ENCODE measurements at regions not wholly inside any gene's neighbourhood (a gene's known extent, or its start where the extent isn't known, plus 50 kb on each side); places are given as distances from the start of the nearest gene placed in this dataset.

DNA sequence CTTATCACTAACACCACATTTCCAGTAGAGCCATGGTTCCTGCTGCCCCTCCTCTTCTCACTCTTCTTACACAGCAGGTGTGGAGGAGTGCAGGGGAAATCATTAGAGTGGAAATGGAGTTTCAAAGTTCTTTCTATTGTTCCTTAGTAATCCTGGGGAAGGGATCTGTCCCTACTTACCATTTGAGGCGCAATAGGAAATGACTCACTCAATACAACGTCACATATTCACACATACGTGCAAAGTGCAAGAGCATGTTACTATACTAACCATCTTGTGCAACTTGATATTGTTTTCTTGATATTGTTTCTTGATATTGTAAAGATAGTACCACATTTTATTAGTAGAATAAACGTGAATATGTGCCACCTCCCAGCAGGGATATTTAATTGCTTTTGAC, 1010.2 kb downstream of the DNAJB9 start:
- no peak overlapping the region for H3K4ac ChIP-seq (ENCODE audit: low read depth, low read length)
- intact Hi-C loops (cut with micrococcal nuclease) (no loop called here), dilution Hi-C loops (cut with HindIII; ENCODE audit: low sequenced_read_pairs, unreplicated experiment) (no loop called here), in situ Hi-C loops (cut with MboI; ENCODE audit: low sequenced_read_pairs) (no loop called here)
- no peak overlapping the region for H2BK20ac ChIP-seq (ENCODE audit: low read depth, low read length)
- H3K9me1 ChIP-seq (ENCODE audit: insufficient read depth, low read length): no peaks in the 10 kb centered on the region
- no peak overlapping the region for H4K5ac ChIP-seq (ENCODE audit: low read depth, low read length)
- no peaks in the 10 kb centered on the region for H3K4me1 ChIP-seq (ENCODE audit: control insufficient read depth, insufficient read depth, low read length)
- H3K79me1 ChIP-seq (ENCODE audit: low read depth in 1 of 2, low read length in 2 of 2): no peaks in the 10 kb centered on the region
- H3K4me3 ChIP-seq (ENCODE audit: insufficient read depth, low read depth, low read length): no peak overlapping the region
- ATAC-seq (ENCODE audit: low read depth): no peak
- no peak overlapping the region for H2BK15ac ChIP-seq (ENCODE audit: low read depth, low read length)
- H4K8ac ChIP-seq (ENCODE audit: low read depth in 2 of 2, low read length in 2 of 2): no peak overlapping the region
- POLR2A ChIA-PET (ENCODE audit: unreplicated experiment): no interaction called here
- no peaks in the 10 kb centered on the region for H3K27me3 ChIP-seq (ENCODE audit: control insufficient read depth, insufficient read depth, low read length)
- no CpG with 5 or more reads among the region's 4 CpGs for WGBS, 2 experiments (ENCODE audit: extremely low coverage in 2 of 2, insufficient read length in 1 of 2)
- no peak overlapping the region for H4K91ac ChIP-seq (ENCODE audit: insufficient read depth, low read depth, low read length)
- H2AK9ac ChIP-seq (replicated peaks; ENCODE audit: low read depth, low read length, poor library complexity): no peak overlapping the region
- no peak overlapping the region for H2BK120ac ChIP-seq (ENCODE audit: low read depth, low read length)
- H3K36me3 ChIP-seq (ENCODE audit: control insufficient read depth, insufficient read depth, low read length): no peaks in the 10 kb centered on the region
- H3K27ac ChIP-seq (ENCODE audit: insufficient read depth, low read length): no peak overlapping the region
- H4K20me1 ChIP-seq (ENCODE audit: insufficient read depth, low read length): no peaks in the 10 kb centered on the region
- no peak overlapping the region for H3K4me2 ChIP-seq (ENCODE audit: low read depth, low read length)
- no peak for DNase-seq
- no peak overlapping the region for H2BK5ac ChIP-seq (ENCODE audit: low read depth, low read length, poor library complexity, severe bottlenecking)
- H3K9me3 ChIP-seq (ENCODE audit: control insufficient read depth, insufficient read depth, low read length): peaks cover 6% of the 10 kb centered on the region
- no peak overlapping the region for H3K56ac ChIP-seq (ENCODE audit: extremely low read depth, insufficient read depth, low read length)
- H3K23ac ChIP-seq (ENCODE audit: low read depth, low read length): no peak overlapping the region
- CTCF ChIA-PET: no interaction called here
- TF ChIP-seq RAD21 (IDR thresholded peaks at IDR 0.05; ENCODE audit: low read length): no peak
- TF ChIP-seq CHD1 (IDR thresholded peaks at IDR 0.05; ENCODE audit: low read depth, low read length): no peak
- no peak for TF ChIP-seq SMC3 (IDR thresholded peaks at IDR 0.05; ENCODE audit: low read depth, low read length)
- no peak for TF ChIP-seq RFX5 (IDR thresholded peaks at IDR 0.05; ENCODE audit: low read depth, low read length)
- TF ChIP-seq, protein P1, sequence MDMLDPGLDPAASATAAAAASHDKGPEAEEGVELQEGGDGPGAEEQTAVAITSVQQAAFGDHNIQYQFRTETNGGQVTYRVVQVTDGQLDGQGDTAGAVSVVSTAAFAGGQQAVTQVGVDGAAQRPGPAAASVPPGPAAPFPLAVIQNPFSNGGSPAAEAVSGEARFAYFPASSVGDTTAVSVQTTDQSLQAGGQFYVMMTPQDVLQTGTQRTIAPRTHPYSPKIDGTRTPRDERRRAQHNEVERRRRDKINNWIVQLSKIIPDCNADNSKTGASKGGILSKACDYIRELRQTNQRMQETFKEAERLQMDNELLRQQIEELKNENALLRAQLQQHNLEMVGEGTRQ (IDR thresholded peaks at IDR 0.05; ENCODE audit: low read depth, low read length): no peak
- TF ChIP-seq MAFK (IDR thresholded peaks at IDR 0.05; ENCODE audit: low read depth, low read length): no peak
- no peak for TF ChIP-seq BHLHE40 (IDR thresholded peaks at IDR 0.05; ENCODE audit: low read depth, low read length)
- no peak for TF ChIP-seq CEBPB (IDR thresholded peaks at IDR 0.05; ENCODE audit: low read depth, low read length)
- no peak for TF ChIP-seq RCOR1 (IDR thresholded peaks at IDR 0.05; ENCODE audit: insufficient replicate concordance, low read length)
- TF ChIP-seq MAZ (IDR thresholded peaks at IDR 0.05; ENCODE audit: borderline replicate concordance, low read depth, low read length): no peak
- TF ChIP-seq NFE2L2 (IDR thresholded peaks at IDR 0.05; ENCODE audit: low read depth, low read length): no peak
- TF ChIP-seq MXI1 (IDR thresholded peaks at IDR 0.05; ENCODE audit: borderline replicate concordance, low read depth, low read length): no peak
- TF ChIP-seq, protein P2, sequence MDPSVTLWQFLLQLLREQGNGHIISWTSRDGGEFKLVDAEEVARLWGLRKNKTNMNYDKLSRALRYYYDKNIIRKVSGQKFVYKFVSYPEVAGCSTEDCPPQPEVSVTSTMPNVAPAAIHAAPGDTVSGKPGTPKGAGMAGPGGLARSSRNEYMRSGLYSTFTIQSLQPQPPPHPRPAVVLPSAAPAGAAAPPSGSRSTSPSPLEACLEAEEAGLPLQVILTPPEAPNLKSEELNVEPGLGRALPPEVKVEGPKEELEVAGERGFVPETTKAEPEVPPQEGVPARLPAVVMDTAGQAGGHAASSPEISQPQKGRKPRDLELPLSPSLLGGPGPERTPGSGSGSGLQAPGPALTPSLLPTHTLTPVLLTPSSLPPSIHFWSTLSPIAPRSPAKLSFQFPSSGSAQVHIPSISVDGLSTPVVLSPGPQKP (IDR thresholded peaks at IDR 0.05; ENCODE audit: borderline replicate concordance, low read depth, low read length): no peak
- no peak for TF ChIP-seq CTCF (conservative IDR thresholded peaks at IDR 0.05; ENCODE audit: low read depth, low read length)
- TF ChIP-seq POLR2A (IDR thresholded peaks at IDR 0.05; ENCODE audit: low read depth, low read length): no peak
- TF ChIP-seq FOS (IDR thresholded peaks at IDR 0.05; ENCODE audit: low read depth, low read length): no peak
- no TSS peak for BruUV-seq (replicated peaks)
- H3K14ac ChIP-seq (replicated peaks; ENCODE audit: low read depth, low read length): no peak overlapping the region
- H3K9ac ChIP-seq (ENCODE audit: low read depth, low read length): no peak overlapping the region
- no peak overlapping the region for H2AK5ac ChIP-seq (ENCODE audit: low read depth, low read length)
- no peak overlapping the region for H3K18ac ChIP-seq (ENCODE audit: low read depth, low read length)
- H2AFZ ChIP-seq (replicated peaks; ENCODE audit: low read length, poor library complexity): no peak overlapping the region
